SK-N-SH (cell line): ENCODE measurements at regions not wholly inside any gene's neighbourhood (a gene's known extent, or its start where the extent isn't known, plus 50 kb on each side); places are given as distances from the start of the nearest gene placed in this dataset.

Source experiments
- CTCF ChIA-PET: fragments of 300-600, 350-600 bp; formaldehyde crosslinking; extraction: SDS; loops from one replicate; lab custom pipeline; 2021; lab: Yijun Ruan, JAX
- POLR2A ChIA-PET: fragments of 350-600 bp; sonication (Branson Sonifier 250); formaldehyde crosslinking; extraction: SDS; loops from one replicate; lab custom pipeline; 2020; ENCODE audit warnings: antibody characterized with exemption, inconsistent platforms; lab: Yijun Ruan, JAX
- DNase-seq: peaks from one replicate; pipeline ENCODE4 v3.0.0; 2012
- H2AFZ ChIP-seq: fragments of 200-600 bp; sonication (generic); 2 replicates; pipeline ENCODE4 v1.8.1; 2016; ENCODE audit warnings: antibody characterized with exemption, mild to moderate bottlenecking, low read depth
- H3F3A ChIP-seq: fragments of 200-600 bp; sonication (generic); replicated peaks from 2 replicates; pipeline ENCODE3; 2016; ENCODE audit warnings: antibody characterized with exemption, mild to moderate bottlenecking; ENCODE audit not compliant: insufficient read depth
- H3K27ac ChIP-seq, 2 experiments: fragments of 200-500 bp in 1 of 2; fragments of 200-600 bp in 1 of 2; sonication (Bioruptor generic) in 1 of 2; sonication (generic), shearing (Covaris generic) in 1 of 2; 2 replicates each; pipeline versions ENCODE4 v1.5.1 to v1.6.1; 2014 to 2016; ENCODE audit warnings: low read depth in 2 of 2, inconsistent platforms in 1 of 2, low read length in 1 of 2, mild to moderate bottlenecking in 1 of 2, mixed read lengths in 1 of 2
- H3K27me3 ChIP-seq: fragments of 200-600 bp; sonication (generic), shearing (Covaris generic); 2 replicates; pipeline ENCODE4 v1.6.1; 2016; ENCODE audit warnings: mixed run types; ENCODE audit not compliant: insufficient read depth
- H3K36me3 ChIP-seq, 2 experiments: fragments of 200-500 bp in 1 of 2; fragments of 200-600 bp in 1 of 2; sonication (Bioruptor generic) in 1 of 2; sonication (generic) in 1 of 2; replicated peaks in 1 of 2; 2 replicates each; pipeline versions ENCODE3 to v1.5.1; 2014 to 2016; ENCODE audit warnings: low read length in 1 of 2, mild to moderate bottlenecking in 1 of 2; ENCODE audit not compliant: insufficient read depth in 2 of 2, control insufficient read depth in 1 of 2
- H3K4me1 ChIP-seq, 2 experiments: fragments of 200-500 bp in 1 of 2; fragments of 200-600 bp in 1 of 2; sonication (Bioruptor generic) in 1 of 2; sonication (generic), shearing (Covaris generic) in 1 of 2; 2 replicates each; pipeline versions ENCODE4 v1.5.1 to v1.6.1; 2014 to 2016; ENCODE audit warnings: low read depth in 1 of 2, low read length in 1 of 2, mixed run types in 1 of 2; ENCODE audit not compliant: insufficient read depth in 2 of 2, control insufficient read depth in 1 of 2
- H3K4me2 ChIP-seq: fragments of 200-600 bp; sonication (generic), shearing (Covaris generic); 2 replicates; pipeline ENCODE4 v1.6.1; 2017; ENCODE audit warnings: mixed run types
- H3K4me3 ChIP-seq, 2 experiments: fragments of 200-500 bp in 1 of 2; fragments of 200-600 bp in 1 of 2; sonication (Bioruptor generic) in 1 of 2; sonication (generic), shearing (Covaris generic) in 1 of 2; 2 replicates each; pipeline versions ENCODE4 v1.5.1 to v1.8.1; 2014 to 2016; ENCODE audit warnings: low read depth in 2 of 2, inconsistent platforms in 1 of 2, low read length in 1 of 2, mild to moderate bottlenecking in 1 of 2, mixed read lengths in 1 of 2, moderate library complexity in 1 of 2
- H3K79me2 ChIP-seq: fragments of 200-600 bp; sonication (generic); 2 replicates; pipeline ENCODE4 v1.8.1; 2017; ENCODE audit warnings: mild to moderate bottlenecking; ENCODE audit not compliant: insufficient read depth
- H3K9ac ChIP-seq: fragments of 200-600 bp; sonication (generic); 2 replicates; pipeline ENCODE4 v1.6.1; 2017; ENCODE audit warnings: mixed run types
- H3K9me2 ChIP-seq: fragments of 200-600 bp; sonication (generic); 2 replicates; pipeline ENCODE4 v1.6.1; 2017; ENCODE audit warnings: mixed run types
- H3K9me3 ChIP-seq: fragments of 200-600 bp; sonication (generic); 2 replicates; pipeline ENCODE4 v1.6.1; 2017; ENCODE audit warnings: mixed run types, mild to moderate bottlenecking, moderate library complexity
- H4K20me1 ChIP-seq: fragments of 200-600 bp; sonication (generic); 2 replicates; pipeline ENCODE4 v1.6.1; 2017; ENCODE audit warnings: mild to moderate bottlenecking, mixed run types; ENCODE audit not compliant: insufficient read depth
- CHD2 ChIP-seq: fragments of 150-350 bp; IDR thresholded peaks from 2 replicates; pipeline ENCODE4 v1.6.1; 2018; ENCODE audit warnings: low read length; ENCODE audit not compliant: partially characterized antibody
- CTCF ChIP-seq: fragments of 200-600 bp; sonication (generic); IDR thresholded peaks from 2 replicates; pipeline ENCODE4 v1.6.1; 2017; ENCODE audit warnings: antibody characterized with exemption, mild to moderate bottlenecking, moderate library complexity
- EP300 ChIP-seq, 2 experiments: IDR thresholded peaks; 2 replicates each; pipeline versions ENCODE4 v1.4.0 to v1.6.1; 2012; ENCODE audit warnings: borderline replicate concordance in 1 of 2, low read depth in 1 of 2, low read length in 1 of 2
- FOXM1 ChIP-seq: IDR thresholded peaks from 2 replicates; pipeline ENCODE4 v1.4.0; 2012; ENCODE audit warnings: low read depth, mild to moderate bottlenecking
- GATA2 ChIP-seq: sonication (generic); formaldehyde crosslinking; IDR thresholded peaks from 2 replicates; pipeline ENCODE4 v1.5.0; 2020; ENCODE audit warnings: mild to moderate bottlenecking, missing genetic modification reagents
- IRF3 ChIP-seq: fragments of 150-350 bp; IDR thresholded peaks from 2 replicates; pipeline ENCODE4 v1.6.1; 2016; ENCODE audit warnings: mild to moderate bottlenecking, low read depth, low read length
- PBX3 ChIP-seq: IDR thresholded peaks from 2 replicates; pipeline ENCODE4; 2012
- RAD21 ChIP-seq: IDR thresholded peaks from 2 replicates; pipeline ENCODE4 v1.6.1; 2012; ENCODE audit warnings: mild to moderate bottlenecking, low read length
- RCOR1 ChIP-seq: fragments of 150-350 bp; IDR thresholded peaks from 2 replicates; pipeline ENCODE4 v1.6.1; 2017; ENCODE audit warnings: antibody characterized with exemption, low read length
- REST ChIP-seq: IDR thresholded peaks from 2 replicates; pipeline ENCODE4 v1.6.1; 2012; ENCODE audit warnings: mild to moderate bottlenecking, low read depth, low read length, moderate library complexity
- RXRA ChIP-seq: IDR thresholded peaks from 2 replicates; pipeline ENCODE4 v1.4.0; 2012; ENCODE audit warnings: low read depth, mild to moderate bottlenecking, borderline replicate concordance
- TEAD4 ChIP-seq: IDR thresholded peaks from 2 replicates; pipeline ENCODE4 v1.4.0; 2012; ENCODE audit warnings: mild to moderate bottlenecking, borderline replicate concordance; ENCODE audit not compliant: insufficient read depth
- USF1 ChIP-seq: IDR thresholded peaks from 2 replicates; pipeline ENCODE4 v1.4.0; 2012; ENCODE audit warnings: low read depth, borderline replicate concordance
- USF2 ChIP-seq: fragments of 150-350 bp; IDR thresholded peaks from 2 replicates; pipeline ENCODE4 v1.6.1; 2017; ENCODE audit warnings: antibody characterized with exemption, low read length, low read depth, borderline replicate concordance
- ZBTB33 ChIP-seq: IDR thresholded peaks from 2 replicates; pipeline ENCODE4 v1.4.0; 2012; ENCODE audit warnings: low read depth, borderline replicate concordance
- WGBS: methylation state at CpG from one replicate; pipeline ENCODE4 v1.1.6; 2017; ENCODE audit warnings: low lambda C conversion rate; 5-methylcytosine and 5-hydroxymethylcytosine counted together

- Histone ChIP-seq H3K9ac (no peak overlapping the region), H3K4me1 (no peaks in the 10 kb centered on the region), H3K36me3 (no peaks in the 10 kb centered on the region), H3K27me3 (no peaks in the 10 kb centered on the region), H2AFZ (no peak overlapping the region), H3K4me3 (no peak overlapping the region), H3K4me2 (no peak overlapping the region), H3F3A (no peaks in the 10 kb centered on the region), H3K9me2 (no peaks in the 10 kb centered on the region), H3K79me2 (no peaks in the 10 kb centered on the region)
- DNase-seq: no peak
- ChIA-PET POLR2A (no interaction called here), CTCF (interaction anchor here (0.6 to 1.3 kb wide), 2 partner anchors 192 to 1848 kb away, joined by 3 read pairs; no protein-coding TSS in a partner anchor)
- no peak for TF ChIP-seq GATA2 (CRISPR knock-in tag)
- no peak for TF ChIP-seq REST
- TF ChIP-seq, all 33 proteins: peak for 0
- H3K27ac ChIP-seq: no peak overlapping the region
- no peaks in the 10 kb centered on the region for H3K9me3 ChIP-seq
- H4K20me1 ChIP-seq: no peaks in the 10 kb centered on the region
Observed at GRCh38 chr3:28859897-28860296, 421.0 kb upstream of the RBMS3 start.

GRCh38 chr3:28860307-28860706 is 420.6 kb upstream of the RBMS3 start:
- 74% methylated on average over 4 of the region's 4 CpGs for WGBS
- no peak overlapping the region for H3K4me2 ChIP-seq
- no peaks in the 10 kb centered on the region for H3K27me3 ChIP-seq
- no peaks in the 10 kb centered on the region for H4K20me1 ChIP-seq
- no peak for DNase-seq
- H3K9me3 ChIP-seq: no peaks in the 10 kb centered on the region
- H3K4me1 ChIP-seq: no peaks in the 10 kb centered on the region
- no peak overlapping the region for H2AFZ ChIP-seq
- H3K27ac ChIP-seq: no peak overlapping the region
- no peak overlapping the region for H3K4me3 ChIP-seq
- no peaks in the 10 kb centered on the region for H3K36me3 ChIP-seq
- ChIA-PET POLR2A (no interaction called here), CTCF (interaction anchor here (0.6 kb wide), 1 partner anchor 1848 kb away, joined by 3 read pairs; no protein-coding TSS in a partner anchor)
- H3K9me2 ChIP-seq: no peaks in the 10 kb centered on the region
- no peak overlapping the region for H3K9ac ChIP-seq
- H3F3A ChIP-seq: no peaks in the 10 kb centered on the region
- no peaks in the 10 kb centered on the region for H3K79me2 ChIP-seq
- TF ChIP-seq IRF3 (no peak), PBX3 (no peak), USF1 (no peak), RCOR1 (no peak), CHD2 (no peak), RAD21 (no peak), TEAD4 (no peak), CTCF (no peak), ZBTB33 (no peak), EP300 (IDR thresholded peaks at IDR 0.05; ENCODE audit: borderline replicate concordance in 1 of 2, low read depth in 1 of 2, low read length in 1 of 2) (no peak), USF2 (no peak), RXRA (no peak), FOXM1 (no peak)
